SKM-1 treated with dmso at 0.1 percent for 144 hours (cell line): ENCODE measurements at regions not wholly inside any gene's neighbourhood (a gene's known extent, or its start where the extent isn't known, plus 50 kb on each side); places are given as distances from the start of the nearest gene placed in this dataset.

Experiments
- DNase-seq: peaks from one replicate; lab custom pipeline; 2025; ENCODE audit not compliant: unreplicated experiment; lab: John Stamatoyannopoulos, UW

DNA sequence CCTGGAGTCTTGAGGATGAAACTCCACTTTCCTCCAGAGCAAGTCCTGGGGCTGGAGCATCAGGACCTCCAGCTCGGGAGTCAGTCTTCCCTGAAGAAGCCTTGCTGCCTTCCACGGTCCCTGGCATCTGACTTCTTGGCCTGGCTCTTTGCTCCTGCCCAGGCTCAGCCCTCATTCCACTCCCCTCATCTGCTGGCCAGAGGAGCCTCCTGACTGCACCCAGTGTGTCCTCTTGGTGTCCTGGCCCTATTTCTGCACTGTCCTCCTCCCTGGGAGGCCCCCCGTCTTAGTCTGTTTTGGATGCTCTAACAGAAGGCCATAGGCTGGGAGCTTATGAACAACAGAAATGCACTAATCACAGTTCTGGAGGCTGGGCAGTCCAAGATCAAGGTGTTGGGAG, 231.5 kb downstream of the LOXHD1 start:
- DNase-seq = no peak

DNA sequence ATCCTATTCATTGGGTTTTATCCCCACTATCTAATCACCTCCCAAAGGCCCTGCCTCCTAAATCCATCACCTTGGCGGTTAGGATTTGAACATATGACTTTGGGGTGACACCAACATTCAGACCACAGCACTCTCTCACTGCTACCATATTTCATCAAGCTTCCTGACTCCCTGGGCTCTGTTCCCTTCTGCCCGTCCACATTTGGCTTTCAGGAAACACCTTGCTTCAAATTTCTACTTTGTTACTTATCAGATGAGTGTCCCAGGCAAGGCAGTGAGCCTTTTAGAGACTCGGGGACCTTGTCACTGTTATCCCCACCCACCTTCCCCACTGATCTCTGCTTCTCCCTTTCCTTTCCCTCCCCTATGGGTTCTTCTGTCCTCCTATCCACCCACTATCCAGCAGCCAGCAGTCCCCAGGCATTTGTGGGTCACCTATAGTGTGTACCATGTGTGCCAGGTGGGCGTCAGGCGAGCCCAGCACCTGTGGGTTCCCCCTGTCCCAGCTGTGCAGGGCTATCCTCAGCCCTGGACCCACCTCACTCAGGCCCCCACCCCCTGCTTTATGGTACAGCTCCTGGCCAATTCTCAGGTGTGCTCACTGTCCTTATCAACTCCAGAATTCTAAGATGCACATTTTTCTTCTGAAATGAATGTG, 230.9 kb downstream of the LOXHD1 start:
- no peak for DNase-seq

DNA sequence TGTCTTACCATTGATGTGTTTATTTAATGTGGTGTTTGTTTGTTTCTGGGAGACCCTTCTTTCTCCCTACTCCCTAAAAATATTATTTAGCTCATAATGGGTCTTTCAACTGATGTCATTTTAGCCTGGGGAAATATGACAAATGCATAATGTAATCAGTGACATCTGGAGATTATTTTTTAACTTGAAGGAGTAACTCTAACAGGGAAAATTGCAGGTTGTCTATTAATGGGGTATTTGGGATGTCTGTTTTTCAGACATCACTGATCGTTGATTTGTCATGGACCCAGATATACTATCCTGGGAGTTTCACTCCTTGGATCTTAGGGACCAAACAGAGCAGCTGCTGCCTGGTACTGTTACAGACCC, 230.4 kb downstream of the LOXHD1 start:
- DNase-seq = no peak
